HuH-7 (cell line): ENCODE measurements at regions not wholly inside any gene's neighbourhood (a gene's known extent, or its start where the extent isn't known, plus 50 kb on each side); places are given as distances from the start of the nearest gene placed in this dataset.

Experiments used
- DNase-seq: peaks from one replicate; pipeline ENCODE4 v3.0.0; 2011; ENCODE audit warnings: low spot score

DNA sequence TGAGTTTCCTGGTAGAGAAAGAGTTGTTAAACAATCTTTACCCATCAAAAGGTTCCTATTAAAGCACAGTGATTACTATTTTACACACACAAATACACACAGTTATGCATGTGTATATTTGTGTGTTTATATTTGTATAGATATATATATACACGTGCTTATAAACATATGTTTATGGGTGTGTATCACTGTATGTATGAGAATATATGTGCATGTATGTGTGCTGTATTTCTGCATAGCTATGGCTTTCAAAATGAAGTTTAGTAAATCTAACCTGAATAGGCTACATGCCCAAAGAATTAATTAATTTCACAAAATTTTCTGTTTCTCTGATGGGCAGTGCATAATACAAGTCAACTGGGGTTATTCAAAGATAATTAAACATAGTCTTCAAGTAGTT, 723.1 kb upstream of the KIRREL3 start:
- DNase-seq, result no peak

DNA sequence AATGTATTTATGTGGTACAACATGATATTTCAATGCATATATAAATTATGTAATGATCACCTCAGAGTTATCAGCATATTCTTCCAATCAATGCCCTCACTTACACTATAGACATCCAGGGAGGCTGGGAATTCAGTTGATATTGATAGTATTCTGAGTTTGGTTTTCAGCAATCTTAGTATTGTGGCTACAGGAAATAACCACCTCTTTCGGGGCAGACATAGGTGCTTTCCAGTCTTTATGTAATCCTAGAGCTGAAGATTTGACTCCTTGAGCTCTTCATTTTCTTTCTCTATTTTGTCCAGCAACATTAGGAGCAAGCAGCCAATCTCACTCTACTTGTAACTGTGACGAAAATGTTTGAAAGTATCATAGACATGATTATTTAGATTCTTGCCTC, 712.7 kb upstream of the KIRREL3 start:
- no peak for DNase-seq

DNA sequence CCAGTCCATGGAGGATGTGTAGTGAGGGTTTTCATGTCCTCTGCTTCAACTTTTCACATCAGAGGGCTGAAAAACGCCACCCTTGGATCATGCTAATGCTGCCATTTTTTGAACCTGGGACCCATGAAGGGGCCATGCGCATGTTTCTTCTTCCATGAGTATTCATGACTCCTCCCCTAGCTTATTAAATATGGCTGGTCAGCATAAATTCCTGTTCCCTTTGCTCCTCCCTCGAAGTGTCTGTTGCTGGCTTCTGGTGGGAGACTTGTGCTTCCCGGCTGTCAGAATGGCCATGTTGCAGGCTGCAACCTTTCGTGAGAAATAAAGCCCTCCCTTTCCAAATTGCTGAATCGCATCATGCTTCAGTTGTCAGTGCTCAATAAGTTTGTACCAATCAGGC, 711.2 kb upstream of the KIRREL3 start:
- DNase-seq, result no peak

DNA sequence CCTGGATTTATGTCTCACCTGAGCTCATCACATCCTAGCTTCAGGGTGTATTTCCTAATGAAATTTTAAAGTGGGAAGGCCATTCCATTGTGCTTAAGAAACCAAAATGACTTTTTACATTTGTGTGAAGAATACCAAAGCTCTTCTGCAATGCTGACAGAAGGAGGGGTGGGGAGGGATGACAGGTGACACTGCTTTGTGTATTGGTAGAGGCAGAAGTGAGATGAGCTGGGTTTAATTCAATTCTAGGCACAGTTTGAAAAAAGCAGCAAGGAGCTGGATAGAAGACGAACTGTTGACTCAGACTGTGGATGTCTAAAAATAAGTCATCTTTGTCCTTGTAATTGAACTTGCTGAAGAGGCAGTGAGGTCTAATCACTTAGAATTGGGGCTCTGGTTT, 710.3 kb upstream of the KIRREL3 start:
- DNase-seq, result no peak

DNA sequence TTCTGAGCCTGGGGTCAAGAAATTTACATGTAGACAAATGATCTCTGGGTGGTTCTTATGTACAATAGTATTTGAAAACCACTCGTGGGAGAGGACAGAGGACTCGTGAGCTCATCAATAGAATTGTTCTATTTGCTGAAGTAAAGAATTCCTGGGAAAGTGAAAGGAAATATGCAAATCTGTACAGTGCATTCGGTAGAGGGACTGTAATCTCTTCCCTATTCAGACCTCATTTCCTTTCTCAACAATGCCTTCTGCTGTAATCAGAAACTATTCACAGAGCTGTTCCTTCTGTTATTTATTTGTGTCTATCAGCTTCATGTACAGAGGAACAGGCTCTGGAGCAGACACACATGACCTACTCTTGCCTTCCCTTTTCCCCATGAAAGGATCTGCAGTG, 709.4 kb upstream of the KIRREL3 start:
- DNase-seq, result no peak

DNA sequence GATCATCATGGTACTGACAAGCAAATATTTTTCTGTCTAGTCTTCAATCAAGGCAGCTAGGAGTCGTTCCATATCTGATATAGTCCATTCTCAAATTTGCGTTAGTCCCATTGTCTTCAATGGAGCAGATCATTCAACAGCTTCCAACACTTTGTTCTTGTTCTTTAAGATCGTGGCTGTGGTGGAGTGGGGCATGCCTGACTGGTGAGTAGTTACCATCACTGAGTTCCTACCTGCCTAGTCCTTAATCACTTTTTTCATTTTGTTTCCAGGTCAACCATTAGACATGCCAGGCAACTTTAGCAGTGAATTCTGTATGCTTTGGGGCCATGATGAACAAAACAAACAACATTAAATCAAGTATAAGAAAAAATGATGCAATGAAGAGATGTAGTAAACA, 693.1 kb upstream of the KIRREL3 start:
- DNase-seq, result no peak

DNA sequence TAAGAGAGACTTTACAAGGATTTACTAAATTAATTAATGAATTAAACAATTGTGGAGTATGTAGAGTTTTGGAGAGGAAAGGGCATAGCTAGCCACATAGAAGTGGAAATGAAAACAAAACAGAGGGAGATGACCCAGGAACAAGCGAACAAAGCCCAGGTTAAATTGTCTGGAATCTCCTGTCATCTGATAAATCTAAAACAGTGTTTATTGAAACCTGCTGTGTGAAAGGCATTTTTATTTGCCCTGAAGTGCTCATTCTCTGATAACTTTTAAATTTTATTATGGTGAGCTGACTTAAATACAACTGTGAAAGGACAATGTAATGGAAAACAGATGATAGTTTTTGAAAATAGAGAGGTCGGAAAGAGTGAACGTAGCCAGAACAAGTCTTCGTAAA, 682.8 kb upstream of the KIRREL3 start:
- no peak for DNase-seq

DNA sequence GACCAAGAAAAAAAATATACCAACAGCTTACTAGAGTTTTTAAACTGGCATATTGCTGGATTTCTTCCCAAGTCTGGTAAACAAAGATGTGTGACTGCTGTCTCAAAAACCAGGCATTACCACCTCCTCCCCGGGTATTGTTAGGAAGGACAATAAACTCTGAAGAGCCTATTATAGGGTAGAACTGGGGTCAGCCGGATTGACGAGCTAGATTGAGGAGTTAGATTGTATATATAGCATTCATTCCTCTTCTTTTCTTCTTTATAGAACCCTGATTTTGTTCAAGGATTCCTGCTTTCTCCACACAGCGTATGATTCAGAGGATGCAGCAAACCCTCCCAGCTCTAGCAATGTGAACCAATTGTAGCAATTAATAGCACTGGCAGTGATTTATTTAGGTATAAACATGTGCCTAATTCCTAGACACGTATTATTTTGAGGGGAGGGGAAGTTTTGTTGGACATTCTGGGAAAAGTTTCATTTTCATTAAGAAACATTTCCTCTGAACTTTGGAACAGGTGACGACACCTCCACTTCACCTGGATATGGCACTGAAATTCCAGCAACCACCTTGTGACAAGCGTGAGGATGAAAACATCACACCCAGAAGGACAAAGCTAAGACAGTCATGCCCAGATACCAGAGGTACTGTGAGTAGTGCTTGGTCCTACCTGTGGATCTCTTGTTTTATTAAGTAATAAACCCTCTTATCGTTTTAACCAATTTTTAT, 679.4 kb upstream of the KIRREL3 start:
- DNase-seq, result no peak

DNA sequence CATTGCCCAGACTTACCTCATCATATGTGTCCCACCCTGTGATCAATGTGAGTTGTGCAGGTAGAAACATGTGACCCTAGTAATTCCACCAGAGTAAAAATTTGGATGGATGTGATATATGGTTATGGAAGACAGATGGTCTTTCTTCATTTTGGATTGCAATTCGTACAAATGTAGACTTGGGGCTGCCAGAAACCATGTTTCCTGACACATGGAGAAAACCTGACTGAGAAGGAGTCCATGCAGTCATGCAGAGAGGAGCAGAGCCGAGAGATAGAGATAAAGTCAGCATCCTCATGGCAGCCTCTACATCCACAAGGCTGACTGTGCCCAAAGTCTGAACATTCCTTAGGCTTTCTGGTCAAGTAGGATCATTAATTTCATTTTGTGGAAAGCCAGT, 678.1 kb upstream of the KIRREL3 start:
- no peak for DNase-seq

DNA sequence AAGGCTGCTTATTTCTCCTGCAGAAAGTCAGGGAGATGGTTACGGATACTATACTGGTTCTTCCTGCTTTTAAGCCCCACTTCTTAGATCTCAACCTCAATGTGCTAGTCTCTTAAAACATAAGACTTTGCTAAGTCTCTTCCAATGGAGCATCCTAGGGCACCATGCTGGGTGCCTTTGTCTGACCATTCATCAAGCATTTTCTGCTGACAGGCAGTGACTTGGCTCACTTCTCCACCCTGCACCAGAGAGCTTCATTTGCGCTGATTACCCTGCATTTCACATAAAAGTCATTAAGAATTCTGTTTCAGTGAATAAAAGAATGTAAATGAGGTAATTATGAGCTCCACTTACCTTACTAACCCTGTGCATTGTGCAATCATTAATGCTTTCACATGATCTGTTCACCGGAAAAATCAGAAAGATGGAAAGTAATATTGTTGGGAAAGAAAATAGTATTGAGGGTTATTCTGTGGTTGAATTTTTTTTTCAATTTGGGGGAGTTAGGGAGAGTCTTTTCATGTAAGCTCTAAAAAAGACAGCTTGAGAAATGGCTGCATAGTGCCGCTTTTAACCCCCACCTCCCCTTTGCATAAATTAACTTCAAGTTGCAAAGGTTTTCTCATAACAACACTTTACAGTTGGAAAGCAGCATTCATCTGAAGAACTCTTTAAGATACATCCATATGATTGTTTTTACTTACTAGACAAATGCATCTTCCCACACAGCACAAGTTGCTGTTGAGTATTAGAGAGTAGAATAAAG, 677.3 kb upstream of the KIRREL3 start:
- no peak for DNase-seq

DNA sequence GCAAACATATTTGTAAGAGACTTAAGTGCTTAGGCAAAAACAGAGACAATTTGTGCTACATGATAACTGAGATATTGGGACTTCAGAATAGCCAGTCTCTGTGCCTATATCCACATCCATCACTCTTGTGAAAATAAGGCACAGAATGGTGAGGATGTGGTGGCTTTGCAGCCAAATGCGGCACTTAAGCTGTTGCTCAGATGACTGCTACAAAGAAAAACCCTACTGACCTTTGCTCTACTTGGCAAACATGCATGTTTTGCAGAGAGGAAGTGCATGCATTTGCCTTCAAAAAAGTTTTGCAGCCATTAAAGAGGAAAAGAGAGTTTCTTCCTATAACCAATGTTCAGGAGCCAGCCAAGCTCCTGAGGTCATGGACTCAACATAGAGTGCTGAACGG, 675.0 kb upstream of the KIRREL3 start:
- no peak for DNase-seq

DNA sequence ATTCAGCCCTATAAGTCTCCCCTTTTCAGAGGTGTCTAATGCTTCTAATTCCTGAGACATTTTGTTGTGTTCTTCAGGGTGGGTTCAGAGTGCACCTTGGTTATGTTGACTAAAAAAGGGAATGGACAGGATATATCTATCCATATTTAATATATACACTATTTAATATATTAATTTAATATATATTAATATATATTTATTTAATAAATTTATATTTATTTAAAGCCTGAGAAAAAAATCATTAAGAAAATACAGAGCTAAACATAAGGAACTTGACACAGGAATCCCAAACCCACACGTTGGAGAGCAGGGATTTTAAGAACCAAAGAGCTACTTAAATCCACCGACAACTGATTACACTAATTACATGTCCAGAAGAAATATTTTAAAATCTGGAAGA, 674.2 kb upstream of the KIRREL3 start:
- no peak for DNase-seq

DNA sequence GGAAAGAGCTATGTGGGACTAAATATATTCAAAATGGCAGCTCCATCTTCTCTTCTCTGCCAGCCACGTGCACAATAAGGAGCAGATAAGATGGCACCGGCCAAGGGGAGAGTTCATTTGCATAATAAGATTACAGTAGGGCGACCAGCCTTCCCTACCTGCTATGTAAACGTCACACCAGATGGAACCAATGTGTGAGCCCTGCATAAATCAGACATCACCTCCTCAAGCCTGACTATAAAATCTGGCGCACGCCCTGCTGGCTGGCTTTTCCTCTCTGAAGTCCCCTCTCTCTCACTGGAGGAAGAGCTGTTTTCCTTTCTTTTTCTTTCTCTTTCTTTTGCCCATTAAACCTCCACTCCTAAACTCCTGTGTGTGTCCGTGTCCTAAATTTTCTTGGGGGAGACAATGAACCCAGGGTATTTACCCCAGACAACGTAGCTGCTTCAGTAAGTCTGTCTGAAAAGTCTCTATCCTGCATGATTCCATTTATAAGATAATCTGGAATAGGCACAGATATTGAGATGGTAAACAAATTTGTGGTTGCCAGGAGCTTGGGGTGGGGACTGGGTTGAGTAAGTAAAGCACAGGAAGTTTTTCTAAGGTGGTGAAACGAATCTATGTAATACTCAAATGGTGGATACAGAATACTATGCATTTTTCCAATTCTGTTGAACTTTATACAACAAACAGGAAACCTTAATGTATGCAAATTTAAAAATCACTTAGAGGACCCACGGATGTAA, 670.0 kb upstream of the KIRREL3 start:
- no peak for DNase-seq

DNA sequence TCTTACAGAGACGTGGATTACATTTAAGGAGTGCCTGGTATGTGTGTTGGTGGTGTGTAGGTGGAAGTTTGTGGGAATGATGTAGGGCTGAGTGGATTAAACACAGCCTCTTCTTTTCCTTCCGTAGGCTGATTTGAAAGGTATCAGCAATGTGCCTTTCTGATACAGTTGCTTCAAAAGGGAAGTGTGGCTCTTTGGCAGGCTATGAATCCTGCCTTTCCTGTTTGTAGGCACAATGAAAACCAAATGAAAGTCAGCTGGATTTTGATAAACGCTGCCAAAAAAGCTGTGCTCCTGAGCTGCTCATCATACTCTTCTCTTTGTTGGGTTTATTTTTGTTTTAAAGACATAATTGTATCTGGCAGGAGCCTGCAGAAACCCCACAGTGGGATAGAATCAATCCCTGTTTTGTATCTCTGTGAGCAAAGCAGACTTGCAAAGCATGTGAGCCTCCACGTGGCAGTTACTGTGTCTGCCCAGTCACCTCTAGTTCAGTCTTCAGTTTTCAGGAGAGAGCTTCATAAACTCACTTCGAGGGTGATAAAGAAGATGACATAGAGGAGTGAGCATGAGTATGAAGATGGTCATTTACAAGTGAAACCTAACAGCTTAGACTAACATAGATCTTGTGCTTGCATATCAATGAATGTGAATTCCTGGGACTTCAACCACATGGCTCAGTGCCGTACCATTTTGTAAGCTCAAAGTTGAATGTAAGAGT, 655.7 kb upstream of the KIRREL3 start:
- DNase-seq, result no peak

DNA sequence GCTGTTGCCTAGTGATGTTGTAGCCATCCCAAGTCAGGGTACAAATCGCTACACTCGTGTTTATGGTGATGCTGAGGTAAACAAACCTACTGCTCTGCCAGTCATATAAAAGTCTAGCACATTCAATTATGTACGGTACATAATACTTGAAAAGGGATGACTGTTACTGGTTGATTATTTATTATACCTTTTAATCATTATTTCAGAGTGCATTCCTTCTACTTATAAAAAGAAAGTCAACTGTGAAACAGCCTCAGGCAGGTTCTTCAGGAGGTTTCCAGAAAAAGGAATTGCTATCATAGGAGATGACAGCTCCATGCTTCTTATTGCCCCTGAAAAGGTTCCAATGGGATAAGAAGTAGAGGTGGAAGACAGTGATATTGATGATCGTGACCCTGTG, 652.5 kb upstream of the KIRREL3 start:
- DNase-seq, result no peak

DNA sequence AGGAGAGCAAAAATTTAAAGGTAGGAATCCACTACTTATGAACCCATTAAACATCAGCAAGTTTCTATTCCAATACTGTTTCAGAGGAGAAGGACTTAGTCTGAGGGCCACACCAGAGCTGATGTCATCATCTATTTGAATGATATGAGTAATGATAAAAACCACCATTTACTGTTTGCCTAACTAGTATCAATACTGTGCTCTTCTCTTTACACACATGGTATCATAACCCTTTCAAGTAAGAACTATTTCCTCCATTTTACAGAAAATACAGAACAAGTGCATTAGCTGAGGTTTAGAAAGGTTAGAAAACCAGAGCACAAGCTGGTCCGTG, 651.3 kb upstream of the KIRREL3 start:
- DNase-seq, result no peak

DNA sequence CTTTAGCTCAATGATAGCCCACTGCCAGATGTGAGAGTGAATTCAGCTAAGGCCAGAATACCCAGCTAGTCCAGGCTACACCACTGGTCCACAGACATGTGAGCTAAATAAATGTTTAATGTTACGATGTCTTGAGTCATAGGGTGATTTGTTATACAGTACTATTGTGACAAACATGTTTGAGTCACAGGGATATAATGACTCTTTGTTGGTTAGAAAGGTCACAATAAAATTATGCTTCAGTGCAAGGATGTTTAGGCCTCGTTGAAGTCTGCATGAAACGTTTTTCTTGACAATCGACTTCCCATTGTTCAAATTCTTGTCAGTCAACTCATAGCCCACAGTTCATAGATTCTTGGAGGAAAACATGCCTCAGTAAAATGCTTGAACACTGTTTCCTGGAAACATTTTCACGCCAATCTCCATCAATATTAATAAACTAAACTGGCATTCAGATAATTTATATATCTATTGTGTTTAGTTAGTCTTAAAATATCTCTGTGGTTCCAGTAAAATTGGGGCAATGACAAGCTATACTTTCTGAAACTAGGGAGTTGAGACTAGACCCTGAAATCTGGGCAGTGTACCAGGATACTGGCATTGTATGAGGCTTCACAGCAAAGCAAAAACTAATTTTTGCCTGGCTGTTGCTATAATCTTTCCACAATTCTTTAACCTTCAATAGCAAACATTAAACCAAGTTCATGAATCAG, 650.8 kb upstream of the KIRREL3 start:
- no peak for DNase-seq

DNA sequence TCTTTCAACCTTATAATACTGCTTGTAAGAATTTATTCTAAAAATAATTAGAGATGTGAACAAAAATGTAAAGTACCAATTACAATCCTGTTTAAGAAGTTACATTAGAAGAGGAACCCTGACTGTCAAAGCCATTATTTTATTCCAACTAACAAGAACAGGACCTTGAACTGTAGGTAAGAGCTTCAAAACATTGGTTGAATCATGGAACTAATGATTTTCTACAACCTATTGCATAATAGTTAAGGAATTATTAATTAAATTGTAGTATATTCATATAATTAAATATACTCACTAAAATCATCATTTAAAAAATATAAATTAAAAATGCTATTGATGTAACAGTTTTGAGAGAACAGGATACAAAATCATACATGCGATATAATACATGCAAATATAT, 649.4 kb upstream of the KIRREL3 start:
- DNase-seq, result no peak

DNA sequence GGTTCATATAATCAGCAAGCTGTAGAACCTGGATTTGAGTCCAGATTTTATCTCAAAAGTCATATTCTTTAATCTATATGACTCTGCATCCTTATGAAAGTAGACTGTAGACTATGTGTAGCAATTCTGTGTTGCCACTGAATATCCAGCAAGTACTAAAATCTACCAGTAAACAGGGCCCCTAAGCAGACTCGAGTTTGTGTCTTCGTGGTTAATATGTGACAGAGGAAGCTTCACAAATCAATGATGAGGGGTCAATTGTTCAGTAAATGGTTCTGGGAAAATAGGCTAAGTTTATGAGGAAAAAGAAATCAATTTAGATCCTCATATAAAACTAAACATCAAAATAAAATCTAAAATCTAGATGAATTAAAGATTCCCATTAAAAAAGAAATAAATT, 648.5 kb upstream of the KIRREL3 start:
- no peak for DNase-seq

DNA sequence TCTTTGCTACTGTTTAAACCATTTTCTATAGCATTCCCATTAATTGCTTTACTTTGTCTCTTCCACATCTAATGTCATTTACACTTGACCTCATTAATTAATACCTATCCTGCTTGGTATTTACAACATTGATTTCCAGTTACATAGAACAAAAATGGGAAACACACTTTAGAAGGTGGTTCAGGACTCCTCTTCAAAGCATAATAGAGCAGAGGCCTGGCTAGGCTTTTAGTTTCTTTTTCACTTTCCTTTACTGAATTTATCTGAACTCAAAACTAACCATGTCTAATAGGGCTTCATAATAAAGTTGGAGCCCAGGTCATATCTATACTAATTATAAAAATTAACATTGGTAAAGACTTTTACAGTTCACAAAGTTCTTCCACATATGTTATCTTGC, 648.0 kb upstream of the KIRREL3 start:
- no peak for DNase-seq

DNA sequence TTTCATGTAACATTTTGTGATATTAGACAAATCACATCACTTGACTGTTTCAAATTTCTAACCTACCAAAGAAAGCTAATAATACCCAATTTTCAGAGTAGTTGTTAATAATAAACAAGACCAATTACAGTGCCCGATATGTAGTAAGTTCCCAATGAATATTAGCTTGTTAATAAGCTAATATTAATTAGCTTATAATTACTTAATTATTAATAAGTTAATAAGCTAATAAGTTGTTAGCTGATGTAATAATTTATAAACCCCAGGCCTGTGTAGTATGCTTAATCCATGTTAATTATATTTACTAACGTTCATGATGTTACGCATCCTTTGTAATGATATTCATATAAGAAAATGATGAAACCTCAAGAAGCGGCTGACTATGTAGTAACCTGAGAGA, 643.8 kb upstream of the KIRREL3 start:
- no peak for DNase-seq
